CD4-positive, alpha-beta T cell treated with Interleukin-6 at 100 ng/mL for 8 hours (primary cell): ENCODE measurements at regions not wholly inside any gene's neighbourhood (a gene's known extent, or its start where the extent isn't known, plus 50 kb on each side); places are given as distances from the start of the nearest gene placed in this dataset.

Experiments used
- DNase-seq: peaks from one replicate; pipeline ENCODE4 v3.0.0-alpha.2; 2020; ENCODE audit warnings: mixed read lengths, low spot score

DNA sequence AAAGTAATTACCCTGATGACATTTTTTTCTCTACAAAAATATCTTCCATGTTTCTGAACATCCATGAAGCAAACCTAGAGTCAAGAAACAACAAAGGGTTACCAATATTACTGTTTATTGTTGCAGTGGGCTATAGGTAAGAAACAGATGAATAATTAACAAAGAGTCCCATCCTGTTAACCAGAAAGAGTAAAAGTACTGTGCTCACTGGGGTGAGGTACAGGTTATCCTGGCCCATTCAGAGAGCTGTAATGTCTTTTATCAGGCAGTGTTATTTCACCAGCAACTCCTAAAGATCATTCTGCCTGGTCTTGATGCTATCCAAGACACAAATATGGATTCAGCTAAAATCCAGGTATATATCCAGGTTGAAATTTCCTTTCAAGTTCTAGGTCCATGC is 754.9 kb downstream of the SATB2 start:
- no peak for DNase-seq

DNA sequence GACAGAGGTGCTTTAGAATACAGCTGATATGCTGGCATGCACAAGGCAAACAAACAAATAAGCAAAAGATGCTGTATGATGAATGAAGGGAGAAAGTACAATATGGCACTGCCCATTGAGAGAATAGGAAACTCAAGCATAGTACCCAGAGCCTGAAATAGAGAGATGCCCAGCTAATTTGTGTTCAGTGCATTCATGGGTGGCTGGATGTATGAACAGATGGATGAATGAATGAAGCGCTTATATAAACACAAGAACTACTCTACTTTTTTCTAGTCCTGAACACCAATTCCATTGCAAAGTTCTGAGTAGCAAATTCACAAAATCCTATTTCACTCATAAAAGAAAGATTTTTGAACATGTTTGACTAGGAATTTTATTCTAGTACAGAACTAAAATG is 756.3 kb downstream of the SATB2 start:
- no peak for DNase-seq

DNA sequence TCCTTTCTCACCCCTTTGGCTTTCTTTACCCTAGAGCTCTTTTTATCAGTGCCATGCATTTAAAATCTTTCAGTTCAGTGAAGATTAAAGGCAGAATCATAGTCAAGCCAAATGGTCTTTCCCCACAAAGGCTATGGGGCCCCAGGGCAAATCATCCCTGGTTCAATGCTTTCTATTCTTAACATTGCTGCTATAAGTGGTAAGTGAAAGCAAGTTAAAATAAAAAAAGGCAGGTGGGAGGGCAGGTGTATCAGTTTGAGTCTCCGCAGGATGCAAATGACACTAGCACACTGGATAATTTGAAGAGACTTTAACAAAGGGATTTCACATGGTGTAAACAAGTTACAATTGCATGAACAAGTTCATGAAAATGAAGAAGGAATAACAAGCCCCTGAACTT is 757.4 kb downstream of the SATB2 start:
- DNase-seq, result no peak

DNA sequence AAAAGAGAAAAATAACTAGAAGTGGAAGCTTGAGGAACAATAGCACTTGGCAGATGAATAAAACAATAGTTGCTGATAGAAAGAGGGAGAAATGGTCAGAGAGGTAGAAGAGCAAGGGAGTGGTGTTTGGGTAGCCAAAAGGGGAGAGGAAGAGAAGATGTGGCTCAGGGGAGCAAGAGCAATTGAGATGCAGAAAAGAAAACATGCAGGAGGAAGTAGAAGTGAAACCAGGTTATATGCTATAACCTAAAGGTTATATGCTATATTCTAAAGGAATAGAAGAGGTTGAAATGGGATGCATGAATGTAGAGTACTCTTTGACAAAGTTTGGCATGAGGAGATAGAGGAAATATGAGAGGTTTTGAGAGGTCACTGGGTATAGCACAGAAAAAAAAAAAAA is 759.5 kb downstream of the SATB2 start:
- no peak for DNase-seq

DNA sequence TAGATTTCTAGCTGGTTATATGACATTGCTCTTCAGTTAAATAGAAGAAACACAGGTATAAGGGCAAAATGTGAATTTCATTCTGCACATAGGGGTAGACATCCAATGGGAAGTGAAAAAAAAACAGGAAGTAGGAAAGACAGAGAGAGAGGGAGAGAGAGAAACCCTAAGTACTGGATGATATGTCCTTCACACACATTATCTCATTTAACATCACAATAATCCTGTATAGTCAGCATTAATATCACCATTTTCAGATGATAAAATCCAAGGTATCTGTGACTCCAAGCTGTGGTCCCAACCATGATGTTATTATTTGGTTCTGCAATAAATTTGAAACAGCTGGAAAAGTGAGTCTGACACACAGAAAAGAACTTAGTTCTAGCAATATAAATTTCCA is 759.9 kb downstream of the SATB2 start:
- no peak for DNase-seq

DNA sequence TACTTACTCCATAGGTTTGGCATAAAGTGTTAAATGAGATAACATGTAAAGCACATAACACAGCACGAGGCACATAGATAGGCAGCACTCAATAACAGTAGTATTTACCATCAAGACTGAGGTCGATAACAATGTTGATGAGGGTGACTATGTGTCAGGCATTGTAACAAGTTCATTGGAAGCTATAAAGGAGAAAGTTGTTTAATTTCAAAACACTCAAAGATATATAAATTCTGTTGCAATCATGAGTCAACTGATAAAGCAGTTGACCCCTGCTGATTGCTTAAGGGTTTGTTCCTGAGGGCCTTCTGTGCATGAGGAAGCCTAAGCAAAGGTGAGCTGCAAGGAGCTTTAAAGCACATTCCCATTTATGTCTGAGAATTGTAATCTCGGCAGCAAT is 760.5 kb downstream of the SATB2 start:
- no peak for DNase-seq

DNA sequence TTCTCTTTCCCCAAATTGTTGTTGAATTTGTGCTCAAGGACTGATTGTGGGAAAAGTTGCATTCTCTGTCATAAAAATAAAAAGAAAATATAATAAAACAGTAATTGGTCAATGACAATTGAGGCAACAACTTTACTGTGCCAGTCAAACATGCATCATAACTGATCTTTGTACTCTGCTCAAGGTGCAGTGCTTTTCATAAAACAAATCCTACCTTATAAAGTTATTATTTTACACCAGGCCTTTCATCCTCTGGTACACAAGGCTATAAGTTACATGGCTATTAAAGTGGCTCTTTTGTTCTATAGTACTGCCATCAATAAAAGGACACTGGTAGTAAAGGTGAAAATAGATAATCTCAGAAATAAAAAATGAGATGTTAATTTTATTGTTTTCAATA is 761.9 kb downstream of the SATB2 start:
- no peak for DNase-seq

DNA sequence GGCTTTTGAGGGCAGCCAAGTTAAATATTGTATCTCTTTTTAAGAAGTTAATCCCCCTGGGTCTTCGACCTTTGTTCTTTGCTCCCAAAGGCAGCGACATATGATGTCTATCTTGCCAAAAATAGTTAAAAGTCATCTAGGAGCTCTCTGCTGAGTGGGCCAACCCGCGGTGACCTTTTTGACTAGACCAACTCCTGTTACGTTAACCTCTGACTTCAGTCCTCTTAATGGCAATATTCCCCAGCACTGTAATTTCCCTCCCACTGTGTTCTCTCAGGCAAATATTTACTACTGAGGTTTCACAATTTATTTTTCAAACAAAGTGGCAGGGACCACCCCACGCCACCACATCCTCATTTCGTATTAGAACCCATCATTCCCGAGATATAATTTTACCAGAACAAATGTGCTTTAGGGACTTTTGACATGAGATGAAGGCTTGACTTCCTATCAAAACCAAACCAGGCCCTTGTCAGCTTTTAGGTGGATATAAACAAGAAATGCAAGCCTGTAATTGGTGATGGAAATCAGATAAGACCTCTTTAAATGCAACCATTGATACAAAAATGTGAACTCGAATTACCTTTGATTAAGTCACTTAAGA is 764.7 kb downstream of the SATB2 start:
- DNase-seq, result no peak

DNA sequence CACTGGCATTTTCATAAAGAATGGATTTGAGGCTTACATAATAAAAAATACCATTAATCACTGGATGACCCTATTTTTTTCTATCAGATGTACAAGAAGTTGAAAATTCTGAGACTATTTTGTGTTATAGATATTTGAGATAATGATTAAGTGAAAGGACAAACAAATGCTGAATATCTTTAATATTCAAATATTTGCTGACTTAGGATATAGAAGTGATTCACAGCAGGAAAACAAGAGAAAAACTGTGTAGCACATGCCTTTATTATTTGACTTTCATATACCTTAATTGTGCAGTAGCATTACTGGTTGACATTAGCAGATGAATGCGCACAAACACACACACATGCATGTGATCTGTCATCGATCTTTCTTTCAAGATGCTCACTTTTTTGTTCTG is 766.5 kb downstream of the SATB2 start:
- no peak for DNase-seq

DNA sequence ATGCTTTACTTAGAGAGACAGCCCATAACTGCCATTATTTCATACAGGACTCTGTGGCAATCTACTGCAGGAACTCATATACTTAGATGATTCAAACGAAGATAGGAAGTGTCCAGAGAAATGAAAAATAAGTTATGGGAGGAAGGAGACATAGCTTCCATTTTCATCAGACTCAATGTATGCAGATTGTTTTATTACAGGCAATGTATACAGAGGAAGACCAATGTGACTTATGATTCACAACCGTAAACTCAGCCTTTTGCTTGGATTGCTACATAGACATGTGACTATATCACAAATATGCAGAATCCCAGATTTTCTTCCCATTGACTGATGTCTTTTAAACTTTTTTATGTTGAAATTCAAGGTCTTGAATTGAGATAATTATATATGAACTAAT is 793.4 kb downstream of the SATB2 start:
- no peak for DNase-seq

DNA sequence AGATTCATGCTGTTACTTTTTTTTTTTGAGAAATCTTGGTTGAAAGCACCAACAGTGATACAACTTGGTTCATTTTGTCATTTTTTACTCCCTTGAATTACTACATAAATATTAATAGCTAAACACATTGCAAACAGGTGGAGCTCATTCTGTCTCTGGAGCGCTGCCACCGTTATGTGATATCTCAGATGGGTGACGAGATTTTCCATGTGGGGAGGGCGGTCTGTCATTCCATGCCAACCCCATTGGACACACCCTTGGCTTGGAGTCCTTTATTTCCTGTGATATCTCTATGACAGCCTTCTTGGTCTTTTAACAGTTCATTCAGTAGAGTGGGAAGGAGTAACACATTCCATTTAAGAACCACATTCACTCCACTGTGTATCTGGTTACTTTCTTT is 794.8 kb downstream of the SATB2 start:
- DNase-seq, result no peak

DNA sequence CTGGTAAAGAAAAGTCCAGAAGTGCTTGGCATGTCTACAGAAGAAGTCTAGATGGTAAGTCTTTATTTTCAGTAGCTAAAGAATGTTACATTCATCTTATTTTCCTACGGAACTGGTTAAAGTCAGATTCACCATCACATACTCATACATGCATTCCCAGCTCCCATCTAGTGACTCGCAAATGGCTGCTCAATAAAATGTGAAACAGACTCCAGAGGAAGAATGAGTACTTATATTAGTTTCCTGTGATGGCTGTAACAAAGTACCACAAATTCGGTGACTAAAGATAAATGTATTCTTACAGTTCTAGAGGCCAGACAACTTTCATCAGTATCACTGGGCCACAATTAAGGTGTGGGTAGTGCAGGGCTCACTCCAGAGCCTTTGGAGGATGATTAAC is 797.2 kb downstream of the SATB2 start:
- DNase-seq, result no peak

DNA sequence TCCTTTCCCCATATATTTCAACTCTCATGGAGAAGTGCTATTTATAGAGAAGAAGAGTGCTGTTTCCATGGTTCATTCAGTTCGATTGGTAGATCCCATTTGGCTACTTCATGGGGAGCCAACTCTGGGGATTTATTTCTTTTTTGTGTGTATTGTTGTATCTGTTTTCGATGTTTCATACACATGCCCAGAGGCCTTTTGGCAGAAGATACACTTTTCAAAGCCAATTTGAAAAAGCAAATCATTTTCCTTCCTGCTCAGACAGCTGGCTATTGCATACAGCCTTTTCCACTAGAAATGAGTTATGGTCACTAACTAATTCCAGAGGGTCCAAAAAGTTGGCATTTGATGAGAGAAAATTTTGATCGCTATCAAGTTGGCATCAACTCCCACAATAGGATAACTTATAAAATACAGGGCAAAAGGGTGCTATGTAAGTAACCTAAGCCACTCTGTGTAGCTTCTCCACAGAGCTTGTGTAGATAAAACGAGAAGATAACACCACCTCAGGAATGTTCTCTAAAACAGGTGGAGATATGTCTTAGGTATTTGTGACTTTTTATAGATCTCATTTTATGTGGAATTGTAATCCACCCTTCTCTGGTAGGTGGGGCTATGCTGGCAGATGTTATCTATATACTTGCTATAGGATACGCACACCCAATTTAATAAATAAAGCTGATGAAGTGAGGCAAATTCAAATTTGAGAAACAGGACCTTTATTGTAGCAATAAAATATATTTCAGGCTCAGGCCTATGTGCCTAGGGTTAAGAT is 798.5 kb downstream of the SATB2 start:
- DNase-seq, result no peak

DNA sequence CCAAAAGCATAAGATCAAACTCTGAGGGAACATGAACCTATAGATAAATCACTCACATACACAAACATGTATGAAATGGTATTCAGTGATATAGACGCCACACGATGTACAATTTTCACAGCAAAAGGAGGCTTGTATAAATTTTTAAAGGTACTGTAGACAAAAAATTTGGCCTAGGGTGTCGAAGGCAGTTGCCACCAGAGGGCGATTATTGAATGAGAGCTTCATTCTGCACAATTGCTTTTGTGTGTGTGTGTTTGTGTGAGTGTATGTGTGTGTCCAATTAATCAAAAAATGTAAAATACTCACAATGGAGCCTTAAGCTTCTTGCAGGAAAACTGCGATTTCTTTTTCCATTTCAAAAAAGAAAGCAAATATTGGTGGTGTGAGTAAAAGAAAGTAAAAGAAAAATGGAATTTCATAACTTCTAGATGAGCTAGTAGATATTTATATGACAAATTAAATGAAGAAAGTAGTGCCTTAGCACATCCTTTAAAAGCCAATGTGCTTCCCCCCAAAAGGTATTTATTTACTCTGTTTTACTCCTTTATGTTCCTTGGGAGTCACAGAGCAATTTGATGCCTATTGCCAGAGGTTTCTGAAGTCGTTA is 800.1 kb downstream of the SATB2 start:
- DNase-seq, result no peak

DNA sequence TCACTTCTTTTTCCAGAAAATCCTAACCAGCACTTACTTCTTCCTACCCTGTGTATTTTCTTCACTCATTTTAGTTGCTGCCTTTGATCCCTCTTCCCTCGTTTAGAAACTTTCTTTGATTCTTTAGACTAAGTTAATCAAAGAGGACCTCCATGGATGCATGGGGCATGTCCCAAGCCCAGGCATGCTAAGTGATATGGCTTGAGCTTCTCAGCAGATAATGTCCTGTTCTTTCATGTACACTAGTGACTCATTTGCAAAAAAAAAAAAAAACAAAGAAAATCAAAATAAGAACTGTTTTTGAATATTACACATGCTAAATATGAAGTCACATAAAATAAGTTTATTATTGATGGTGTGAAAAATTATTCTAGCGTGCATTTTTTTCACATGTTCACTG is 800.9 kb downstream of the SATB2 start:
- no peak for DNase-seq

DNA sequence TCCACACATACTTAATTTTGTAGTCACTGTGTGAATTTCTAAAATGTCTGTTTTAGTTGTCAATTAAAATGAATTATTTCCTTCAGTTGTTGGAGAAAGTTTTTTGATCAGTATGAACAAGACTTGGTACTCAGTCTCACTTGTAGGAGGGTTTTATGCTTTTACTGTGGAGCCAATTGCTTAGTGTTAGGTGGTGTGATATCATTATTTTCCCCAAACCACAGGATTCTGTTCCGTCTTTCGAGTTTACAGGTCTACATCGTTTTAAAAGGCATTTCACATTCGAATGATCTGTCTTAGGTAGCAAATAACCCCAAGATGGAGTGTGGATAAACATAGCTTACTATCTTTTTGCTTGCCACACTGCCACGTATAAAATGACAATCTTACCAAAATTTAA is 803.1 kb downstream of the SATB2 start:
- DNase-seq, result no peak

DNA sequence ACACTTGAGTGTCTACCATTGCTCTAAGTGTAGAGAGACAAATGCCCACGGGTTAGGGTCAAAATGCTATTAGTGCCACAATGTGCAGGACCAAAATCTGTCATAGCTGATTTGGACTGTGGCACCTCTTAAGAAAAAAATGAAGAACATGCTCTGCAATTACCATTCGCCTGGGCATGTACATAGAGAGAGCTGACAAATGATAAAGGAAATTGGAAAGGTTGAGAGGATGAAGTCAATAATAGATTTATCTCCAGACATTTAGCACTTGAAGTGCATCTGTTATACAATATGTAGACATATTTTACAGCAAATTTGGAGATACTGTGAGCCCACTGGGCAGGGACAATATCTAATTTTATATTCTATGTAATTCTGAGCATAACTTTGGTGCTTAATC is 804.4 kb downstream of the SATB2 start:
- no peak for DNase-seq

DNA sequence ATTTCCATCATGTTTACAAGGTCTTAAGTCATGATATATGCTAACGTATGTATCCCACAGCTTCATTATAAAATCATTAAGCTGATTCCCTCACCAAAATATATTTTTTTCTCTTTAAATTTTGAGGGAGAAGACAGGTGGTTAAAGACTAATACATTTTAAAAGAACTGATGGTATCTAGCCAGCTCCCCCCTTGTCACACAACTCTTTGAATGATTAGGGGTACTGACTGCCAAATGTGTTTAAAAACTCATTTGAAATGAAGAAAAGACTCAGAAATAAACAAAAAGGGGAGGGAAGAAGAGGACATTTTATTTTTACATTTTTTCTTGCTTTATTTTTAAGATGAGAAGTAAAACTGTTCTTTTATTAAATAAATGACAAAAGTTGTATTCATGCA is 805.3 kb downstream of the SATB2 start:
- DNase-seq, result no peak

DNA sequence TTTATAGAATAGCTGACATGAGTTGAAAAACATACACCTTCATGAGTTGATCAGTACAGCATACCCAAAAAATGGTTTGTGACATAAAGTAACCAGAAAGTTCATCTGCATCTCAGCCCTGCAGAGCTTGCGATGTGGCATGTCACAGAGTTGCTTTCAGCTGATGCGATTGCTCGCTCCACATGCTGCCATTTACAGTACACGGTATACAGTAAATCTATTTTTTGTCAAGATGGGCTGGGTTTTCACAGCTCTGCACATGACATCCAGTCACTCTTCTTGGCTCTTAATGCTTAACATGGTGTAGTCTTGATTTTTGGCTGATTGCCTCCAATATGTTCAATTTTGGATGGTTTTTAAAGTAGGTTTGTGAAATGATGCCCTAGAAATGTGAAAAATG is 811.9 kb downstream of the SATB2 start:
- DNase-seq, result no peak

DNA sequence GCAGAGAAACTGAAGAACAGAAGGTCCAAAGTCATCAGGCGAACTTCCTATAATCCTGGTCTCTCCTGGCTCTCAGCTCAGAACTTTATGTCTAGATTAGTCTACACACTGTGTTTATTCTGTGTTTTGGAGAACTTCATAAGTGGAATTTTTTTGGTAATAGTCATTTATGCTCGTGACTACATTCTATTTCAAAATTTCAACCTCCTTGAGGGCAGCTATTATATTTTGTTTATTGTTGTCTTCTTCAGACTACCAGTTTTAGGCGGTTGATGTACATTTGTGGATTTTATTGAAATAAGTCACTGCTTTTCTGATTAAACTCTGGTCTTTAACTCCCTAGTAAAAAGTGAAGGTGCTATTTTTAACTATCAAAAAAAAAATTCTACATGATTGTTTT is 816.6 kb downstream of the SATB2 start:
- no peak for DNase-seq

DNA sequence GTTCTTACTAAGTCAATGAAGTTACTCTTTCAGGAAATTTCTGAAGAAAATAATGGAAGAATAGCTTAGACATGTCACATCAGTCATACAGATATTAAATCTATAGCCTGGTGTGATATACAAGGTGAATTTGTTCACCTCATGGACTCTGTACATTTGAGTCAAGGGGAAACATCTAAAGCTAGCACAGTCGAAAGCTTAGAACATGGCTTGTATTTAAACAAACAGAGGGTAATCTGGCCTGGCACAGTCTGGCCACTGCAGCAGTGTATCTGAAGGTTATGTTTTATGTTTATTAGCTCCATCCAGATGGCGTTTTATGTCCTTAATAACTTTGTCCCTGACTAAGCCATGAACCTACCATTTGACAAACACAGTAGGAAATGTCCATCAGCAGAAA is 817.3 kb downstream of the SATB2 start:
- no peak for DNase-seq

DNA sequence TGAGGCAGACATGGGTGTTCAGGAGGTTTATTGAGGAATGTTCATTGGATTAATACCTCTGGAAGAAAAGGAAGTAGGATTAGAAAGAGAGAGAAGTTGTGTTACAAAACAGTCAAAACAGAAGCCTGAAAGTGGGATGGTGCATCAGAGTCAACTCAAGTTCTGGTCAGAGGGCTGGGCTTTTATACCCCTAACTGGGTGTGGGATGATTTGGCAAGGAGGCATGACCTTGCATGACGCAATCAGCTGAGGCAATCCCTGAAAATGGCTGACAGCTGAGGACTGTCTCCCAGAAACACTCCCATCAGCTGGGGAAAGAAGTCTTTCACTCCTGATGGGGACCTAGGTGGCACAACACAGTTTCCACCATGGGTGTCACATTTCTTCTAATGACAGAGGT is 818.2 kb downstream of the SATB2 start:
- no peak for DNase-seq

DNA sequence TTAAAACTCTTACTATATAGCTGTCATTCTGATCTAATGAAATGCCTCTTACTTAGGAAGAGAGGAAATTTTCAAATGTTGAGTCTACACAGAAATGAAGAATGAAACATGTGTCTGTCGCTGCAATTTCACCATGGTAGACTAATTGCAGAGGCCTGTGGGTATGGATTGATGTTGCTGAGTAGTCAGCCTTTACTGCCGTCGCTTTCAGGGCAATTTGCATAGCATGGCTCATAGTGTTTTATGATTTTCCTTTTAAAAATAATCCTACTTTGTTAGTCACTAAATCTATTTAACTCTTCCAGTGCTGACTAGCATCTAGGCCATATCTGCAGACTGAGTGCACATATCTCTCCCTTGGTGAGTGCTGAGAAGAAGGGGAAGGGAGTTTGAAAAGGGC is 819.2 kb downstream of the SATB2 start:
- DNase-seq, result no peak

DNA sequence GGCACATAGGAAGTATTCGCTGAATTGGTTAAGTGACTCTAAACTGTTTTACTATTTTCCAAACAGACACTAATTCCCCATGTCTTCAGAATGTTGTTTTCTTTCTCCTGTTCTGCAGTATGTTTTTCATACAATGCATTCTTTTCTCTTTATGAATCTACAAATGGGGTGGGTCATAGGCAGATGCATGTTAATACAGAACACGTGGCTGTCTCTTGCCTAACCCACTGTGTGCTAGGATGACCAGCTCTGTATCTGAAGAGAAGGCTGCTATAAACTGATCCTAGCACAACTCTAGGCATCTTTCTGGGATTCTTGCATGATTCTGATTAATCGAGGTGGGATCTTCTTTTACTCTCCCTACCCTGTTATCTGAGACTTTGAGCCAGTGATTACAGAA is 826.0 kb downstream of the PLCL1 start:
- no peak for DNase-seq
